Activated CD8-positive, alpha-beta memory T cell treated with anti-CD3 and anti-CD28 coated beads for 36 hours (primary cell): ENCODE measurements at regions not wholly inside any gene's neighbourhood (a gene's known extent, or its start where the extent isn't known, plus 50 kb on each side); places are given as distances from the start of the nearest gene placed in this dataset.

ENCODE experiments used
- CTCF ChIA-PET: fragments of 350-600 bp; sonication (Branson Sonifier 250); formaldehyde crosslinking; loops from one replicate; lab custom pipeline; 2021; ENCODE audit warnings: antibody characterized with exemption; lab: Charles Lee
- POLR2A ChIA-PET: fragments of 350-600 bp; sonication (Branson Sonifier 250); formaldehyde crosslinking; loops from one replicate; lab custom pipeline; 2021; ENCODE audit warnings: antibody characterized with exemption; lab: Charles Lee

DNA sequence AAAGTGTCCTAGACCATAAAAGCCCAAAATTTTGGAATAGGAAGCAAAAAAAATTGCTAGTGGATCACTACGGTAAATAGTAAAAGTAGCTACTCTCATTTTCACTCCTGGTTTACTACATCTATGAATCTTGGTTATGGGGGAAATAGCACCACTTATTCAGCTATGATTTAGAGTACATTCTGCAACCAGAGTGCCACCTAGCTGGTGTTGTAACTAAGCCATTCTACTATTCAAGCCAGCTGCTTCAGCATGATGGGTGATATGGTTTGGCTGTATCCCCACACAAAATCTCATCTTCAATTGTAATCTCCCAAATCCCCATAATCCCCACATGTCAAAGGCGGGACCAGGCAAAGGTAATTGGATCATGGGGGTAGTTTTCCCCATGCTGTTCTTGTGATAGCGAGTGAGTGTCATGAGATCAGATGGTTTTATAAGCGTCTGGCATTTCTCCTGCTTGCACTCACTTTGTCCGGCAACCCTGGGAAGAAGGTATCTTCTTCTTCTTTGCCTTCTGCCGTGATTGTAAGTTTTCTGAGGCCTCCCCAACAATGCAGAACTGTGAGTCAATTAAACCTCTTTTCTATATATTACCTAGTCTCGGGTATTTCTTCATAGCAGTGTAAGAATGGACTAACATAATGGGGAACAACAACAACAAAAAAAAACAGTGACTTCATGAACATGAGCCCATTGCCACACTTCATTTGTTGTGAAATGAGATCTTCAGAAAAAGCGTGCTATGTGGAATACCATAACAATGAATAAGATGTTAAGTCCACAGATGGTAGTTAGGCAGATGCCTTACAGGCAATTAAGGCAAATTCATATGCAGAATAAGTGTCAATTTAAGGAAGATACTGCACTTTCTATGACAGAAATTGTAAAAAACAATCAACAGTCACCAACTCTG is 280.1 kb downstream of the PABPC4L start:
- POLR2A ChIA-PET: no interaction called here
- CTCF ChIA-PET: no interaction called here

DNA sequence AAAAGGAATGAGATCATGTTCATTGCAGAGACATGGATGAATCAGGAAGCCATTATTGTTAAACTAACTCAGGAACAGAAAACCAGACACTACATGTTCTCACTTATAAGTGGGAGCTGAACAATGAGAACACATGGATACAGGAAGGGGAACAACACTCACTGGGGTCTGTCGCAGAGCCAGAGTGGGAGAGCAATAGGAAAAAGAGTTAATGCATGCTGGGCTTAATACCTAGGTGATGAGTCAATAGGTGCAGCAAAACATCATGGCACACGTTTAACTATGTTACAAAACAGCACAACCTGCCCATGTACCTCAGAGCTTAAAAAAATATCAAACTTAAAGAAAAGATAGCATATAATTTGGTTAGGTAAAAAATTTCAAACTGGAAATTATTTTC is 281.4 kb downstream of the PABPC4L start:
- ChIA-PET POLR2A (interaction anchor here (0.5 kb wide), 1 partner anchor 1846 kb away, joined by 5 read pairs; no protein-coding TSS in a partner anchor), CTCF (no interaction called here)

DNA sequence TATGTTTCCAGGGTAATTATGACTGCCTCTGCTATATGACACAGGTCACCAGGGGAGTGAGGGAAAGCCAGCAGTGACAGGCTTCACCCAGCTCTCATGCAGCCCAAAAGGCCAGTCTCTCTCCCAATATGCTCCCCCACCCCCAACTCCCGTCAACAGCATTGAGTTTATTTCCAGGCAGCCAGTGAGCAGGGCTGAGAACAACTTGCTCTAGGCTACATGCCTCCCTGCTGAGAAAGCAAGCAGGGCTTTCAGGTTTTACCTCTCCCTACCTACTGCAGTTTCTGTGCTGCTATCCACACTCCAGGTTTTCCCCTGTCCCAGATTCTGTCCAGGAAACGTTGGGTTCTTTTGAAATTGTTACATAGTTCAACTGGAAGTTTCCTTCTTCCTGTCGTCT is 291.4 kb downstream of the PABPC4L start:
- ChIA-PET CTCF (no interaction called here), POLR2A (no interaction called here)

DNA sequence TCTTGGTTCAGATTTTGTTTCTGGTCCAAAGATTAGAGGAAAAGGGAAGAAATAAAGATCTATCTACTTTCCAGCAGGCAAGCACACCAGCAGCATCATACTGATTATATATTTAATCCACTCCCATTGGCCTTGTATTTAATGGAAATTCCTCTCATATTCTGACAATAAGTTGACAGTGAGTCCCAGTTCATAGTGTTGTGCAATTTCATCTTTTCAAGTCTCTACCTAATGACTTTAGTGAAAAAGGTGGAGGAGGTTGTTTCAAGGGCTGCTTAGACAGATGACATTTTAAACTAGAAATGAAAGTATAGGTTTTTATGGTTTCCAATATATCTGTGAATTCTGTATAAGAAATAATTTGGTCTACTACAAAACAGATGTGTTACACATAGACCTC is 298.6 kb downstream of the PABPC4L start:
- ChIA-PET CTCF (no interaction called here), POLR2A (no interaction called here)

DNA sequence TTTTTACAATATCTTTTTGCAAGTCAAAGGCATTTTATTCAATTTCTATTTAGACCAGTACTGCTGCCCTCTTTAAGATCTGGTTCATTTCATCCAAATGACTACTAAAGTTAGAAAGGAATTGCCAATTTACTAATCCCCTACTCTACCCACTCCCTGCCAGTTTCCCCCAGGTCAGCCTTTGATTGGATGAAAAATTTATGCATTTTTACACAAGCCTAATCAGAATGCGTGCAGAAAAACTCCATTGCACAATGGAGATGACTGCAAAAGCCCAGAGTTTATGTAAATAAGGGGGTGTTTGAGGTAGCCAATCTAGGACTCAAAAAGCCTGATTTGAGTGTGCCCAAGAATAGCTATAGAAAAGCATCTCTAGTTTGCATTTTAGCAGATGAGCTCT is 310.6 kb downstream of the PABPC4L start:
- ChIA-PET CTCF (no interaction called here), POLR2A (no interaction called here)

DNA sequence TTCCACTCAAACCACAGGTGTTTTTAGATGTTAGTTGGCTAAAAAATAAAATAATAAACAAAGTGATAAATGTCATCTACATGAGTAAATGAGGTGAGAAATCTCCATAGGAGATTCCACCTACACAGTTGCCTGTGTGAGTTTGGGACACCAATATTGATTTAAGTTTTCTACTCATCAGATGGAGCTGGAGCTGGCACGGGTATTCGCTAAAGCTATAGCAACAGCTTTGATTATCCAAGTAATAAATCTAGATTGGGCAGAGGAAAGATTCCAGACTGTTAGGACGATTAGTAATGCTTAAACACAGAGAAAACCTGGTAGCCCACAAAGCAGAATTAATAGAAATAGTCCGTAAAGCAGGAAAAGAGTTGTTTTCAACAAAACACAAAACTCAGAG is 313.9 kb downstream of the PABPC4L start:
- ChIA-PET CTCF (no interaction called here), POLR2A (no interaction called here)

DNA sequence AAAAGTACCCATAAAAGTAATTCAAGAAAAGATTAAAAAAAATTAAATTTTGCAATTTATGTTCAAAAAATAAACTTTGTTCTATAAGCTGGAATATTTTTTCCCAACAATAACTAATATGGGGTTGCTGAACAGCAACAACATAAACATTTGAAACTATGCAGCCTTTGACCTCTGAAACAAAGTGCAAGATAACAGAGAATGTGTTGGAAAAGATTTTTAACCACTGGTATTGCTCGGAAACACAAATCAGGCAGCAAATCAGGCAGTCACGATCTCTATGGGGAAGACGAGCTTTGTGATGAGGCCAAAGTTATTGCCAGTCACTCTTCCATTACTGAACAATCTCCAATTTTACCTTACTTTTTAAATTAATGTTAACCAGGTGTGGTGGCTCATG is 332.1 kb downstream of the PABPC4L start:
- CTCF ChIA-PET: no interaction called here
- POLR2A ChIA-PET: no interaction called here

DNA sequence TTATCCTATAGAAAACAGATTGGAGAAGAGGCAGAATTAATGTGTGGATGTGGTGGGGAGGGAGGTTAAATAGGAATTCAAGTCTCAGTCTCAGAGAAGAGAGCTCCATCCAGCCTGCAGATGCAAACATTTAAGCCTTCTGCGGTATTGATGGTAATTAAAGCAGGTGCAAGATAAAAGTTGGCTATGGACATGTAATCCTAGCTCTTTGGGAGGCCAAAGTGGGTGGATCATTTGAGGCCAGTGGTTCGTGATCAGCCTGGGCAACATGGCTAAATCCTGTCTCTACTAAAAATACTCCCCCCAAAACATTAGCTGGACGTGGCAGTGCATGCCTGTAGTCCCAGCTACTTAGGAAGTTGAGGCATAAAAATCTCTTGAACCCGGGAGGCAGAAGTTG is 332.7 kb downstream of the PABPC4L start:
- CTCF ChIA-PET: no interaction called here

DNA sequence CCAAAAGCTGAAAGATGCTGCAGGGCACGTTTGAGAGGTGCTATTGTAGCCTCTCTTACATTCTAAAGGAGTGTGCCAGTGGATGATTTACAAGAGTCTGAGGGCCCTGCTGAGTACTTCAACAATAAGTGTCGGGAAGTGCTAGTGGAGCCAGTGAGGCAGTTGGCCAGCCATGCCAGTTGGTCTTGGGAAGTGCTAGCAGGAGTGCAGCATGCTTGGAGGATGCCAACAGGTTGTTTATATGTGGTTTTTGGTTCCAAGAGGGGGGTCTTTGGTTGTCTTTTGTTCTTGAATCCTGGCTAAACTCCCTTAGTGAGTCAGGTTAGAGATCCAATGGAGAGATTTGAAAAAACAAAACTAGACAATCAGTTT is 335.3 kb downstream of the PABPC4L start:
- ChIA-PET CTCF (no interaction called here), POLR2A (no interaction called here)

More for the DNA sequence above, 332.7 kb downstream of the PABPC4L start:
- POLR2A ChIA-PET: no interaction called here

DNA sequence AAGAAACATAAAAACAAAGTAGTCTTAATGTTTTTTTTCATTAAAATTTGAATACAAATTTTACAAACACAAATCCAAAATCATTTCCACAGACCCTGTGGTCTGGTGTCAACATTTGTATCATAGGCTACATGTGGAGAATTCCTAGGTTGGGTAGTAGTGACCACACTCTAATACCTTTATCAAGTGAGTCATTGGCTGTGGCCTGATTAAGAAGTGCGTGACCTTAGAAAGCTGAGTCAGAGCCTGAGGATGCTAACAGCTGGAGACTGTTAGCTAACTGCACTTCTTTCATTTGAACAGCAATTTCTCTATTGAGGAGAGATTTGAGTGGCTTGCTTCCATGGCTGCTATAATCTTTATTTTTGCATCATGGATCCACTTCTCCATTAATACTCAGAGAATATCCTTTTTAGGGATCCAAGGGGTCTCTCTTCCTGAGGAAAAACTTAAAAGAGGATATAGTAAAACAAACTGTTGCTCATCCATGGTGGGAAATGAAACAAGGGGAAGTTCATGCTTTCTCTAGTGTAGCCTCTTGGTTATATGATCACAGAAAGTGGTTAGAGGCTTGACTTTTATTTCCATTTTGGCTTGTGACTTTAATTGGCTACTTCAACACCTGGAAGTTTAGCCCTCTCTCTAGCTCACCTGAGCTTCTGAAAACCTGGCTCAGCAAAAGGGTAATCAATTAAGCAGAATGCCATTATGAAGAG is 335.8 kb downstream of the PABPC4L start:
- POLR2A ChIA-PET: no interaction called here
- CTCF ChIA-PET: no interaction called here

DNA sequence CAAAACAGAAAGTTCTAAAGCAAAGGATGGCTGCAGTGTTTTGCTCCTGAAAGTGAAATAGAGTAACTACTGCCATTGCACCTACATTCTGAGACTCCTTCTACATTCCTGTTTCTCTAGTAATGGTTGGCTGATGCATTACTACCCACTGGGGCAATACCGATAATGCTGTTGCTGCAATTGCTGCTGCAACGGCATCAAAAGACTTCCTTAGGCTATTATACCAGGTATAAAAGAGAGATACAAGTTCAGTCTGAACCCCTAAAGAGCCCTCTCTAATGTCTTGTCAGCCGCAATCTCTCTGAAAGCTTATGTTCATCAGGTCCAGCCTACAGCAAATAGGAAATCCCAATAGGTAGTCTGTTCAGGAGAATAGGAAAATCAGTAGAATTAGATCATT is 338.4 kb downstream of the PABPC4L start:
- ChIA-PET CTCF (no interaction called here), POLR2A (no interaction called here)

DNA sequence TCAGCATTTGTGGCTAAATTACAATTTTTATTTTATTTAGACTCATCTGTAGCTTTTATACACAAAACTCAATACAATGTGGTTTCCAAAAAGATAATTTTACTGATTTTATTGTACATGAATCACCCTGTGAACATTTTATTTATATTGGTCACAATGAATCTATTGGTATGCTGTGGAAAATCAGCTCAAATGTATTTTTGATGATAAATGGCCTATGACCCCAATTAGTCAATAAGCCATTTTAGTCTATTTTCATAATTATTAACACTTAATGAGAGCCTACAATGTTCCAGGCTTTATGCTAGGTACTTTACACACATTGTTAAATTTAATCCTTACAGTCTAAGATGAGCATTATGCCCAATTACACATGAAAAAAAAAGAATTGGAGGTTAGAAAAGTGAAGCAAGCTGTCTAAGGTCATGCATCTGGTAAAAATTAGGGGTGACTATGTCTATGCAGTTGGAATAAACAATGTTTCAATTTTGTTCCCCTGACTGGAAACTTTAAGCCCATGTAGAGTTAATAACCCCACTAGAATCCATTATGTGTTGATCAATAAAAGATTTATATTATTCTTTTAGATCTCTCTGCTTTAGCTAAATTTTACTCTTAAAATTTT is 344.7 kb downstream of the PABPC4L start:
- ChIA-PET POLR2A (interaction anchor here (0.5 kb wide), 1 partner anchor 596 kb away, joined by 3 read pairs; no protein-coding TSS in a partner anchor), CTCF (no interaction called here)

DNA sequence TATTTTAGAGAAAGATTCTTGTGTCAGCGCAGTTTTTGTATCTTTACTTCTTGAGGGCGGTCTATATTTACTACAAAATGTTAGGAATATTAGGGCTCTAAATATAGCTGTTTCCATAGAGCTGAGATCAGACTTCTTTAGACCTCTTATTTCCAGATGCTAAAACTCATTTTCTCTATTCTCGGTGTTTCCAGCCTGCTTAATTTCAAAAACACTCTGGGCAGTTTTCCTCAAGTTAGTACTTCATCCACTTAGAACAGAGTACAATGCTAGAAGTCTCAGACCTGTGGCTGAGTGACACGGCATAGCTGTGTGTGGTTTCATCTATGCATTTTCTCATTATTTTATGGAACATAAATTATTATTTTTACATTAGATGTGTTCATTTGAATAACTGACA is 346.6 kb downstream of the PABPC4L start:
- CTCF ChIA-PET: no interaction called here
- POLR2A ChIA-PET: no interaction called here

DNA sequence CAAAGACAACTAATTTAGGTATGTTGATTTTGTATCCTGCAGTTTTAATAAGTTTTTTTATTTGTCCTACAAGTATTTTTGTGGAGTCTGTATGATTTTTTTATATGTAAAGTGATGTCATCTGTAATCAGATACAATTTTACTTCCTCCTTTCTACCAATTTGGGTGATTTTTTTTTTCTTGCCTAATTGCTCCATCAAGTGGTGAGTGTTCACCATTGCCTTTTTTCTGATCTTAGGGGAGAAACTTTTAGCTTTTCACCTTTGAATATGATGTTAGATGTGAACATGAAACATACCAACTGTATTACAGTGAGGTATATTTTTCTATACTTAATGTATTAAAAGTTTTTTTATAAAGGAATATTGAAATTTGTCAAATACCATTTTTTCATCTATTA is 362.3 kb downstream of the PABPC4L start:
- ChIA-PET POLR2A (no interaction called here), CTCF (no interaction called here)

DNA sequence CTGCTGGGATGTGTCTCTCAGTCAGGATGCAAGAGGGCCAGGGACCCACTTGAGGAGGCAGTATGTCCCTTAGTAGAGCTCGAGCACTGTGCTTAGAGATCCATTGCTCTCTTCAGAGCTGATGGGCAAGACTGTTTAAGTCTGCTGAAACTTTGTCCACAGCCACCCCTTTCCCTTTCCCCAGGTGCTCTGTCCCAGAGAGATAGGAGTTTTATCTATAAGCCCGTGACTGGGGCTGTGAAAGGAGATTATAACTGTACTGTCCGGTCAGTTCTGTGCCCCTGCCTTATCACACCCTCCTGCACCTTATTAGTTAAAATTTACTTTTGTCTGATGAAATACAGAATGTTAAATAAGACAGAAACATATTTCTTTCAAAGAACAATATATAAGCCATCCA is 378.4 kb downstream of the PABPC4L start:
- ChIA-PET CTCF (no interaction called here), POLR2A (no interaction called here)

DNA sequence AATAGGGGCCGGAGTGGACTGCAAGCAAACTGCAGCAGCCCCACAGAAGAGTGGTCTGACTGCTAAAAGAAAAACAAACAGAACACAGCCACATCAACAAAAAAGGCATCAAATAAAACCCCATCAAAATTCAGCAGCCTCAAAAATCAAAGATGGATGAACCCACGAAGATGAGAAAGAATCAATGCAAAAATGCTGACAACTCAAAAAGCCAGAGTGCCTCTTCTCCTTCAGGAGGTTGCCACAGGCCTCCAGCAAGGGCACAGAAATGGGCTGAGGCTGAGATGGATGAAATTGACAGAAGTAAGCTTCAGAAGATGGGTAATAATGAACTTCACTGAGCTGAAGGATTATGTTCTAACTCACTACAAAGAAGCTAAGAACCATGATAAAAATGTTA is 388.6 kb downstream of the PABPC4L start:
- ChIA-PET CTCF (no interaction called here), POLR2A (no interaction called here)

DNA sequence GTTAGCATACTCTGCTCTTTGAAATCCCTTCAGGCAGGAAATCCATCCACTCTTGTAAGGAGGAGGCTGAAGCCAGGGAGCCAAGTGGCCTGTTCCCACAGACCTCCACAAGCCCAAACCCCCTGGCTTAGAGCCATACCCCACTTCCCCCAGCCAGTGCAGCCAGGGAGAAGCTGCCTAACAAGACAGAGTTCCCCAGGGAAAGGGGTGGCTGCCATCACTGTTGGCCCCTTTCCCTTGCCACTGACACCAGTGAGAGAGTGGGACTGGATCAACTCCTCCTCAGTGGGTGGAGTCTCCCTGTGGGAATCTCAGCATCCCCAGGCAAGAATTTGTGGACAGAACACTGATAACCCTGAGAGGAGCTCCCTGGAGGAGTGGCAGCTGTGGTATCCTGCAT is 389.4 kb downstream of the PABPC4L start:
- POLR2A ChIA-PET: no interaction called here
- CTCF ChIA-PET: no interaction called here

DNA sequence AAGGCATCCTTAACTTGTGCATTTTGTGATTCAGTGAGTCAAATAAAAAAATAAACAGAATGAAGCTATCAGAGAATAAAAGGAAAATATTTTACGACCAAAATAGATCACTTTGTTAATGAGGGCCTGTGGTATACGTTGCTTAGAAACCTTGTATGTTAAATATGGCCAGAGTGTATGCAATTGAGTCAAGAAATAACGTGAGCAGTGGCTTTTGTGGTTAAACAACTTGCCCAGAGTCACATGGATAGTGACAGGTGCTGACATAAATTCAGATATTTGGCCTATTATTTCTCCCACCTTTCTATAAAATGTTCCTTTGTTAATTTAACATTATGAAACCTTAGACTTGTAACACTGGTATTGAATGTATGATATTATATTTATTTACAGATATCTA is 393.4 kb downstream of the PABPC4L start:
- CTCF ChIA-PET: no interaction called here
- POLR2A ChIA-PET: no interaction called here

DNA sequence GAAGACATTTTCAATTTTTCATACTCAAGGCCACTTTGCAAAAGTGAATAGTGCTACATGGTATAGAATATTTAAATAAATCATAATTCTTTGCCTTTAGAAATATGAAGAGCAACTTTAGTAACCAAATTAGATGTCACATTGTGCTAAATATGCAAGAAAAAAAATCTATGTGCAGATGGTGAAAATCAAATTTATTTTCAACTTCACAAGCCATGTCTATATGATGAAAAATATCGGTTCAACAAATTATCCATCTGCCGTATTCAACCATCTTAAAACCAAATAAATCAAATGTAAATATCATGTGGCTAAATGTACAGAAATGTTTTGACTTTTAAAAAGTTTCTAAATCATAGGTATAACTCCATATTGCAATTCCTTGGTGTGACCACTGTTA is 398.2 kb downstream of the PABPC4L start:
- ChIA-PET CTCF (no interaction called here), POLR2A (no interaction called here)

DNA sequence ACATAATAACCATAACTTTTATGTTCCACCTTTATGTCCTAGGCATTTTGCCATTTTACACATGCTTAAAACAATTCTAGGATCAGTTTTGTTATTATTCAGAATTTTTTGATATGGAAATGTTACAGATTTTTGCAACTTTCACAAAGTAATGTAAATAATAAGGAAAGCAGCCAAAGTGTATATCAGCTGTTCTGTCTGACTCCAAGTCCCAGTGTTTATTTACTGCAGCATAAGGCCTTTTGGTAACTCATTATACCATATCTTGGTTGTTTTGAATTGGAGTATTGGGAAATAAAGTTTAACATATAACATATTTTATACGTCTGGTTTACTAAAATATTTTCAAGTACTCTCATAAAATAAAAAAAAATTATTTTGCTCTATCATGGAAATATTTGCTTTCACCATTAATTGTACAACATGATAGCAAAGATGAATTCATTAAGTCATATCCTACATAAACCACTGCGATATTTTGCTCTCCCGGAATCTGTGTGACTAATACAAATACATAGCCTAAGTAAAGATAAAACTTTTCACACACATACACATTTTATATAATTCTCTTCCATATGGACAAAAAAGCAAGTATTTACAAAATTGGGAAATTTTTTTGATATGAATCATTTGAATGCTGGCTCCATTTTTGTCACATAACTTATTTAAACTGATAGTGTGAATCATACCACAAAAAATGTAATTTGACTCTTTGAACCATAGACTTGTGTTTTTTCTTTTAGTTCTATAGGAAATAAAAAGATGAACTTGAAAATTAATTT is 399.0 kb downstream of the PABPC4L start:
- POLR2A ChIA-PET: no interaction called here
- CTCF ChIA-PET: no interaction called here
